ENCODE measurements at regions not wholly inside any gene's neighbourhood (a gene's known extent, or its start where the extent isn't known, plus 50 kb on each side); places are given as distances from the start of the nearest gene placed in this dataset.

DNA sequence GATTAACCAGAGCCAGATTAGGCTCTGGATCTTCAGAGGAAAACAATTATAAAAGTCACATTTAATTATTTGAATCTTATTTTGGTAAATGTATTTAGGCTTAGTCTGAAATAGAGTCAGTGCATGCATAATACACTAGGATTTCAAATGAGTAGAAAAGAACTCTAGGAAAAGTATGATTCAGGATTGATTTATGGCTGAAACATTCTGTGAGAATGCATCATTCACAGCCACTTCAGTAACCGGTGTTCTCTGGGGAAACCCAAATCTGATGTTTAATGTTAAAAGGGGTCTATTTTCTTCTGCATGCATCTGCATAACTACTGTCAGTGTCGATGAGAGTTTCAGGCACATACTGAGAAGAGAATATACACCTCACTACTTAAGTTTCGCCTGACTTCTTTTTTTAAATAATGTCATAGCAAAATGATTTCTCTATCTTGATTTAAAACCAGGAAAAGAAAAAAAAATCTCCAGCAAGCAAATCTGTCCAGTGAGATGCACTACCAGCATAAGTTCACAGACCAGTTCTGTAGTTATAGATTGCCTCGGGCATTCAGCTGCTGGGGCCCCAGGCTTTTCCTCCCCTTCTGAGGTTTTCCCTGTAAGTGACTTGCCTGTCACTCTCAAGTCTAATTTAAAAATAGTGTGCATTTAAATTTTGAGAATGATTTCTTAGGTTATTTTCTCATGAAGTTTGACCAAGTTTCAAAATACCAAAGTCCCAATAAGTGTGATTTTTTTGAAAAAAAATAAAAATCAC is 501.5 kb downstream of the NR4A2 start:
- H3K9me3 ChIP-seq (ENCODE audit: control insufficient read depth, insufficient read depth, low read length), result no peaks in the 10 kb centered on the region
- H3K36me3 ChIP-seq (ENCODE audit: control insufficient read depth, insufficient read depth, low read length), result no peaks in the 10 kb centered on the region
- no peaks in the 10 kb centered on the region for H3K27me3 ChIP-seq (ENCODE audit: control insufficient read depth, insufficient read depth, low read length)
- no peak overlapping the region for H3K9ac ChIP-seq (ENCODE audit: low read depth, low read length)
- H3K4me1 ChIP-seq (ENCODE audit: control insufficient read depth, insufficient read depth, low read length), result no peaks in the 10 kb centered on the region
- no peak overlapping the region for H3K4me3 ChIP-seq (ENCODE audit: low read depth, low read length)

DNA sequence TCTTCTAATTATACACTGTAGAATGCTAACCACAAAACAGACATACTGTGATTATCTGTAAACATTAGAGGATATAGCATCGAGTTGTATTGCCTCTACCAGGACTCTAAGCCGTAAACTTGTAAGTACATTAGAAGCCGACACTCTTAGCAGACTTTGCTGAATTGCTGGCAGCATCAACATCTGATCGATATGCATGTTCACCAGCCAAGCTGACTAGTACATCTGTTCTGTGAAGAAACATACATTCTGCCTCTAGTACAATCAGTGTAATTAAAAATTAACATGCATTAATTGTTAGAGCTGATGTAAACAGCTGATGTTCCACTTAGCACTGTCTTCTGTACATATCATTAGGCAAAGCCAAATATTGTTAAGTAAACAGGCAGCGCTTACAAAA is 502.2 kb downstream of the NR4A2 start:
- H3K4me3 ChIP-seq (ENCODE audit: low read depth, low read length), result no peak overlapping the region
- H3K27me3 ChIP-seq (ENCODE audit: control insufficient read depth, insufficient read depth, low read length), result no peaks in the 10 kb centered on the region
- H3K36me3 ChIP-seq (ENCODE audit: control insufficient read depth, insufficient read depth, low read length), result no peaks in the 10 kb centered on the region
- no peaks in the 10 kb centered on the region for H3K9me3 ChIP-seq (ENCODE audit: control insufficient read depth, insufficient read depth, low read length)
- H3K4me1 ChIP-seq (ENCODE audit: control insufficient read depth, insufficient read depth, low read length), result no peaks in the 10 kb centered on the region
- H3K9ac ChIP-seq (ENCODE audit: low read depth, low read length), result no peak overlapping the region

DNA sequence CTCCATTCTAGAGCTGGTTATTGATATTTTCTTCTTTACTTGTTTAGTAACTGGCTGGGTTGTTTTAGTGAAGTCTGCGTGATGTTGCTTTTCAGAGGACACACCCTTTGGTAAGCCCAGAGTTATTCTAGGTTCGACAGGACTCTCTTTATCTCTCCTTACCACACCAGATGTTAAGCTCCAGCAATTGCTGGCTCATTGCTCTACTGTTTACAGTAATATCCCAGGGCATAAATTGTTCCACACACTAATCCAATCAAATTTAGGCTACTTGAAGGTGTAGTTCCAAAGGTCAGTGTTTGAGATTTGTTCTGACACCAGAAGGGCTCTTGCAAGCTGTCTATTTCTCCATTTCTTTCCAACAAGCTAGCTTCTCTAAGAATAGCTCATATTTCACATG is 506.6 kb downstream of the NR4A2 start:
- Histone ChIP-seq H3K27me3 (ENCODE audit: control insufficient read depth, insufficient read depth, low read length) (no peaks in the 10 kb centered on the region), H3K36me3 (ENCODE audit: control insufficient read depth, insufficient read depth, low read length) (no peaks in the 10 kb centered on the region), H3K9me3 (ENCODE audit: control insufficient read depth, insufficient read depth, low read length) (no peaks in the 10 kb centered on the region), H3K4me1 (ENCODE audit: control insufficient read depth, insufficient read depth, low read length) (no peaks in the 10 kb centered on the region), H3K4me3 (ENCODE audit: low read depth, low read length) (no peak overlapping the region), H3K9ac (ENCODE audit: low read depth, low read length) (no peak overlapping the region)

DNA sequence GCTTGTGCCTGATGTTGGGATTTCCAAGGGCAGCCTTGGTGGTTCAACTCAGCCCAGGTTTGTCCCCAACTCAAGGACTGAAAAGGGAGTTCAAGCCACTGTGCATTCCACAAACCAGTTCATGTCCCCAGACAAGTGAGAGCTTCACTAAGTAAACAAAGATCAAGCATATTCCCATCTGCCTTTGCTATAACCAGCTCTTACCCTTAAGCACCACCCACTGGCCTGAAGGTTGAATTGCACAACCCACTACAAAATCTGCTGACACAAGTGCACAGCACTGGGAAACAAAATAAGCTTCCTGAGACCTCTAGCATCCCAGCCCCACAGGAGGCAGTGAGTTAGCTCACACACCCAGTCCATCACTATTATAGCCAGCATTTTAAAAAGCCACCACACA is 516.7 kb downstream of the NR4A2 start:
- peaks cover 7% of the 10 kb centered on the region for H3K9me3 ChIP-seq (ENCODE audit: control insufficient read depth, insufficient read depth, low read length)
- no peak overlapping the region for H3K4me3 ChIP-seq (ENCODE audit: low read depth, low read length)
- H3K27me3 ChIP-seq (ENCODE audit: control insufficient read depth, insufficient read depth, low read length), result no peaks in the 10 kb centered on the region
- no peaks in the 10 kb centered on the region for H3K4me1 ChIP-seq (ENCODE audit: control insufficient read depth, insufficient read depth, low read length)
- H3K9ac ChIP-seq (ENCODE audit: low read depth, low read length), result no peak overlapping the region
- no peaks in the 10 kb centered on the region for H3K36me3 ChIP-seq (ENCODE audit: control insufficient read depth, insufficient read depth, low read length)

DNA sequence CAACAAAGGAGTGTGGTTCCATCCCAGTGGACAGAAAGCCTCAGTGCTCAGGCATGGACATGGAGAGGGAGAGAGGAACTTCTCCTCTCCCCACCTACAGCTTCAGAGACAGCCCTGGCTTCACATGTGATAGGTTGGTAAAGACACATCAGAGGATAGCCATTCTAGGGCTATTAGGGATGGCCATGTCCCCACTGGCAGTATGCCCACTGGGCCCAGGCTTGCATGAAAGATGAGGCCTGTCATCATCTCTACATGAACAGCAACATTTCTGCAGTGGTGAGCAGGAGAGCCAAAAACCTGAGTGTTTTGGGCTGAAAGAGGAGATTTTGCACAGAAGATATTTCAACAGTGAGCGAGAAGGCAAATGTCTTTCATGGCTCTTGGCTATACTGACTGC is 517.2 kb downstream of the NR4A2 start:
- no peaks in the 10 kb centered on the region for H3K27me3 ChIP-seq (ENCODE audit: control insufficient read depth, insufficient read depth, low read length)
- H3K36me3 ChIP-seq (ENCODE audit: control insufficient read depth, insufficient read depth, low read length), result no peaks in the 10 kb centered on the region
- no peaks in the 10 kb centered on the region for H3K4me1 ChIP-seq (ENCODE audit: control insufficient read depth, insufficient read depth, low read length)
- H3K4me3 ChIP-seq (ENCODE audit: low read depth, low read length), result no peak overlapping the region
- H3K9me3 ChIP-seq (ENCODE audit: control insufficient read depth, insufficient read depth, low read length), result peaks cover 7% of the 10 kb centered on the region
- H3K9ac ChIP-seq (ENCODE audit: low read depth, low read length), result no peak overlapping the region

DNA sequence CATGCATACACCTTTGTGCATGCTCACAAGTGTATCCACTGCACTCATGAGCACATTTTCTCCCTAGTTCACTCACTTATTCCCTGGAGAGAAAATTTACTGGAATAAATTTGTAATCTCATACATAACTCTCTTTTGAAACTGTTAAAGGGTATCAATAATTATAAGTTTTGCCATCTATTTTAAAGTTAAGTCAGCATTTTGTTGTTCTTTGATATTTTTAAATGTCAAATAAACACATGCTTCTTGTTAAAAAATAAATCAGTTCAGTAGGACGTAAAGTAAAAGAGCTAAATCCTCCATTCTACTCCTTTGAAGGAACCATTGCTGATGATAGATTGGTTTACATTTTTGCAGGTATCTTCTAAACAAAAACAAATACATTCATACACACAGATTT is 522.1 kb downstream of the NR4A2 start:
- H3K9ac ChIP-seq (ENCODE audit: low read depth, low read length), result no peak overlapping the region
- H3K36me3 ChIP-seq (ENCODE audit: control insufficient read depth, insufficient read depth, low read length), result no peaks in the 10 kb centered on the region
- no peaks in the 10 kb centered on the region for H3K4me1 ChIP-seq (ENCODE audit: control insufficient read depth, insufficient read depth, low read length)
- no peaks in the 10 kb centered on the region for H3K9me3 ChIP-seq (ENCODE audit: control insufficient read depth, insufficient read depth, low read length)
- H3K4me3 ChIP-seq (ENCODE audit: low read depth, low read length), result no peak overlapping the region
- H3K27me3 ChIP-seq (ENCODE audit: control insufficient read depth, insufficient read depth, low read length), result no peaks in the 10 kb centered on the region

DNA sequence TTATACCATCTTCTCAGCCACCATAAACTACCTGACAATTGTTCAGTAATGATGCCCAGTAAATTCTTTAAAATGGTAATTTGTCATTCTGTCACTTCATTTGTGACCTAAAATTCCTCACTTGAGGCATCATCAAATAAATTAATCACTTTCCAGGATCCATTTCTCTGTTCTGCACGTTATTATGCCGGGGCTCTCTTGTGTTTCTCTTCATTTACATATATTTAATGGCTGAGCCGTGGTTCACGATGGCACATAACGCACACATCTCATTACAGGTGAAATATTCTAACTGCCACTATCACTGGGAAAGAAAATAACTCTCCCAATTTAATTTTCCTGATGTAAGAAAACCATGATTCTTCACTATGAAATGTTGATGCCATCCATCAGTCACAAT is 529.6 kb downstream of the NR4A2 start:
- Histone ChIP-seq H3K27me3 (ENCODE audit: control insufficient read depth, insufficient read depth, low read length) (no peaks in the 10 kb centered on the region), H3K36me3 (ENCODE audit: control insufficient read depth, insufficient read depth, low read length) (no peaks in the 10 kb centered on the region), H3K9ac (ENCODE audit: low read depth, low read length) (no peak overlapping the region), H3K4me3 (ENCODE audit: low read depth, low read length) (no peak overlapping the region), H3K9me3 (ENCODE audit: control insufficient read depth, insufficient read depth, low read length) (no peaks in the 10 kb centered on the region), H3K4me1 (ENCODE audit: control insufficient read depth, insufficient read depth, low read length) (no peaks in the 10 kb centered on the region)

DNA sequence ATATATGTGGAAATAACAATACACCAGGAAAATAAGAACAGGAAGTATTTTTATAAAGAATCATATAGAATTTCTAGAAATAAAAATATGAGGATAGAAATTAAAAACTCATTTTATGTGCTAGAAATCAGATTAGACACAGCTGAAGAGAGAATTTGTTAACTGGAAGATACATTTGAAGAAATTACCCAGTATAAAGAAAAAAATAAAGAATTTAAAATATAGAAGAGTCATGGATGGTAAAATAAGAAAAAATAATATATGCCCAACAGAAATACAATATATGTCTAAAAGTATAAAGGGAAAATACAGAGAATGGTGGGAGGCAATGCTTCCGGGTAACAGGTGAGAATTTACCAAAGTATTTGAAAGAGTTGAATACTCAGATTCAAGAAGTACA is 539.9 kb downstream of the NR4A2 start:
- peaks cover 4% of the 10 kb centered on the region for H3K36me3 ChIP-seq (ENCODE audit: control insufficient read depth, insufficient read depth, low read length)
- no peak overlapping the region for H3K4me3 ChIP-seq (ENCODE audit: low read depth, low read length)
- peaks cover 7% of the 10 kb centered on the region for H3K9me3 ChIP-seq (ENCODE audit: control insufficient read depth, insufficient read depth, low read length)
- H3K4me1 ChIP-seq (ENCODE audit: control insufficient read depth, insufficient read depth, low read length), result no peaks in the 10 kb centered on the region
- no peak overlapping the region for H3K9ac ChIP-seq (ENCODE audit: low read depth, low read length)
- H3K27me3 ChIP-seq (ENCODE audit: control insufficient read depth, insufficient read depth, low read length), result no peaks in the 10 kb centered on the region

DNA sequence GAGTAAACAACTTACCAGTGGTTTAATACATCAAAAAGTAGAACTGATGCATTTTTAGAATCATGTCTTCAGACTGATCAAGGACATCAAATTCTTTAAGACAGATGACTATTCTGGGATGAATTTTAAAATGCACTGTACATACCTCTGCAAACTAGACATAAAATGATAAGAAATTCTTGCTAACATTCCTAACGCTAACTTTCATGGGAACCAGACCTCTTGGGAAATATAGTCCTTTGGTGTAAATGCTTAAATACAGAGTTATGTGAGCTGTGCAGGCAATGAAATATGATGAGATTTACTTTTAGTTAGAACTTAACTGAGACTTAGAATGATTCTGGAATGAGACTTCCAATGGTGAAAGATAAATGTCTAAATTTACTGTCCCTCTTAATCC is 562.0 kb downstream of the NR4A2 start:
- Histone ChIP-seq H3K4me3 (ENCODE audit: low read depth, low read length) (no peak overlapping the region), H3K36me3 (ENCODE audit: control insufficient read depth, insufficient read depth, low read length) (no peaks in the 10 kb centered on the region), H3K9me3 (ENCODE audit: control insufficient read depth, insufficient read depth, low read length) (no peaks in the 10 kb centered on the region), H3K9ac (ENCODE audit: low read depth, low read length) (no peak overlapping the region), H3K27me3 (ENCODE audit: control insufficient read depth, insufficient read depth, low read length) (no peaks in the 10 kb centered on the region), H3K4me1 (ENCODE audit: control insufficient read depth, insufficient read depth, low read length) (peaks cover 3% of the 10 kb centered on the region)

DNA sequence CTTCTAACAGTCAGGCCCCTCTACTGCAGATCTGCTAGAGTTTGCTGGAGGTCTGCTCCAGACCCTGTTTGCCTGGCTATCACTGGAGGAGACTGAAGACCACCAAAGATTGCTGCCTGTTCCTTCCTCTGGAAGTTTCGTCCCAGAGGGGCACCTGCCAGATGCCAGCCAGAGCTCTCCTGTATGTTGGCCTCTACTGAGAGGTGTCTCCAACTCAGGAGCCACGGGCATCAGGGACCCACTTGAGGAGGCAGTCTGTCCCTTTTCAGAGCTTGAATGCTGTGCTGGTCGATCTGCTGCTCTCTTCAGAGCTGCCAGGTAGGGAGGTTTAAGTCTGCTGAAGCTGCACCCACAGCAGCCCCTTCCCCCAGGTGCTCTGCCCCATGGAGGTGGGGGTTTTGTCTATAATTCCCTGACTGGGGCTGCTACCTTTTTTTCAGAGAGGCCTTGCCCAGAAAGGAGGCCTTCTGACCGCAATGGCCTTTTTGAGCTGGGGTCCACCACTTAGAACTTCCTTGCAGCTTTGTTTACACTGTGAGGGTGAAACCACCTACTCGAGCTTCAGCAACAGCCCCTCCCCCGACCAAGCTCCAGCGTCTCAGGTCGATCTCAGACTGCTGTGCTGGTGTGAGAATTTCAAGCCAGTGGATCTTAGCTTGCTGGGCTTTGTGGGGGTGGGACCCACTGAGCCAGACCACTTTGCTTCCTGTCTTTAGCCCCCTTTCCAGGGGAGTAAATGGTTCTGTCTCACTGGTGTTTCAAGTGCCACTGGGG is 566.0 kb downstream of the NR4A2 start:
- Histone ChIP-seq H3K27me3 (ENCODE audit: control insufficient read depth, insufficient read depth, low read length) (no peaks in the 10 kb centered on the region), H3K9ac (ENCODE audit: low read depth, low read length) (no peak overlapping the region), H3K4me1 (ENCODE audit: control insufficient read depth, insufficient read depth, low read length) (peaks cover 3% of the 10 kb centered on the region), H3K4me3 (ENCODE audit: low read depth, low read length) (no peak overlapping the region), H3K9me3 (ENCODE audit: control insufficient read depth, insufficient read depth, low read length) (no peaks in the 10 kb centered on the region), H3K36me3 (ENCODE audit: control insufficient read depth, insufficient read depth, low read length) (no peaks in the 10 kb centered on the region)

DNA sequence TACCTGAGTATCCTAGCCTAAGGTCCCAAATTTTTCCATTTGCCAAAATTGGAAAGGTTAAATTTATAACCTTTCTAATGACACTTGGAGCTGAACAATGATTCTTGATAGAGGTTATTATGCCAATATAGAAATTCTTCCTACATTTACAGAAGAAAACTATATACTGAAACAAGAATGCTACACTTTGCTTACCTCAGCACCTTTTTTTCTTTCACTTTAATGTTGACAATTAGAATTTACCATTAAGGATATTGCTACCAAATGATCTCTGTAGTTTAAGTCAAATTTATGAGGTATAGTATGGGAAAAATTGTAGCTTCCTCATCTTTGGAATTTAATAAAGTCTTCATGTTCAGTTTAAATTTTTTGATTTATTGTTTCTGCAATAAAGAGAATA is 577.0 kb downstream of the NR4A2 start:
- Histone ChIP-seq H3K9me3 (ENCODE audit: control insufficient read depth, insufficient read depth, low read length) (no peaks in the 10 kb centered on the region), H3K9ac (ENCODE audit: low read depth, low read length) (no peak overlapping the region), H3K36me3 (ENCODE audit: control insufficient read depth, insufficient read depth, low read length) (no peaks in the 10 kb centered on the region), H3K27me3 (ENCODE audit: control insufficient read depth, insufficient read depth, low read length) (no peaks in the 10 kb centered on the region), H3K4me3 (ENCODE audit: low read depth, low read length) (no peak overlapping the region), H3K4me1 (ENCODE audit: control insufficient read depth, insufficient read depth, low read length) (no peaks in the 10 kb centered on the region)

DNA sequence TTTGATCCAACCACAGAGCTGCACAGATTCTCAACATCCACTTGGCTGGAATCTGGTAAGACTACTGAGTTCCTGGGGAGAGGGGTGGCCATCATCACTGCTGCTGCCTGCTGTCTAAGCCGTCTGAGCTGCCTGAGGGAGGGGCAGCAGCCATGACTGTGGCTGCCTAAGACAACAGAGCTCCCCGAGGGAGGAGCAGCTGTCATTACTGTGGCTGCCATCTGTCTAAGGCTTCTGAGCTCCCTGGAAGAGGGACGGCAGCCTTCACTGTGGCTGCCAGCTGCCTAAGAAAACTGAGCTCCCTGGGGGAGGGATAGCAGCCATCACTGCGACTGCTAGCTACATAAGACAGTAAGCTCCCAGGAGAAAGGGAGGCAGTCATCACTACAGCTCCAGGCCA is 584.4 kb downstream of the NR4A2 start:
- no peaks in the 10 kb centered on the region for H3K36me3 ChIP-seq (ENCODE audit: control insufficient read depth, insufficient read depth, low read length)
- no peaks in the 10 kb centered on the region for H3K27me3 ChIP-seq (ENCODE audit: control insufficient read depth, insufficient read depth, low read length)
- H3K4me1 ChIP-seq (ENCODE audit: control insufficient read depth, insufficient read depth, low read length), result no peaks in the 10 kb centered on the region
- no peaks in the 10 kb centered on the region for H3K9me3 ChIP-seq (ENCODE audit: control insufficient read depth, insufficient read depth, low read length)
- no peak overlapping the region for H3K9ac ChIP-seq (ENCODE audit: low read depth, low read length)
- H3K4me3 ChIP-seq (ENCODE audit: low read depth, low read length), result no peak overlapping the region

Measured in iPS-15b (cell line).